ENCODE measurements at regions not wholly inside any gene's neighbourhood (a gene's known extent, or its start where the extent isn't known, plus 50 kb on each side); places are given as distances from the start of the nearest gene placed in this dataset.

DNA sequence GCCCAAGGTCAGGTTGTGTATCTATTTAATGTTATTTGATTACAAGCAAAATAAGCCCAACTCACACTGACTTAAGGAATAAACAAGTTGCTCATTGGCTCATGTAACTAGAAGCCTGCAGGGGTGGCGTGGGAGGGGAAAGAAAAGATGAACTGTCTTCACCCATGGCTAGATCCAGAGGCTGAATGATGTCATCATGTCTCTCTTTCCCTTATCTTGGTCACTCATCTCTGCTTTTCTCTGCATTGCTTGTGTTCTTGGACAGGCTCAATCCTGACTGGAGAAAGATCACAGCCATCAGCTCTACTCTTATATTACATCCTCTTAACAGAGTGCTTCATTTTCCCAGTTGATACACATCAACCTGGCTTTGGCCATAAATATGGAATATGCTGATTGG is 290.0 kb upstream of the DIAPH2 start:
- TF ChIP-seq, protein P1, sequence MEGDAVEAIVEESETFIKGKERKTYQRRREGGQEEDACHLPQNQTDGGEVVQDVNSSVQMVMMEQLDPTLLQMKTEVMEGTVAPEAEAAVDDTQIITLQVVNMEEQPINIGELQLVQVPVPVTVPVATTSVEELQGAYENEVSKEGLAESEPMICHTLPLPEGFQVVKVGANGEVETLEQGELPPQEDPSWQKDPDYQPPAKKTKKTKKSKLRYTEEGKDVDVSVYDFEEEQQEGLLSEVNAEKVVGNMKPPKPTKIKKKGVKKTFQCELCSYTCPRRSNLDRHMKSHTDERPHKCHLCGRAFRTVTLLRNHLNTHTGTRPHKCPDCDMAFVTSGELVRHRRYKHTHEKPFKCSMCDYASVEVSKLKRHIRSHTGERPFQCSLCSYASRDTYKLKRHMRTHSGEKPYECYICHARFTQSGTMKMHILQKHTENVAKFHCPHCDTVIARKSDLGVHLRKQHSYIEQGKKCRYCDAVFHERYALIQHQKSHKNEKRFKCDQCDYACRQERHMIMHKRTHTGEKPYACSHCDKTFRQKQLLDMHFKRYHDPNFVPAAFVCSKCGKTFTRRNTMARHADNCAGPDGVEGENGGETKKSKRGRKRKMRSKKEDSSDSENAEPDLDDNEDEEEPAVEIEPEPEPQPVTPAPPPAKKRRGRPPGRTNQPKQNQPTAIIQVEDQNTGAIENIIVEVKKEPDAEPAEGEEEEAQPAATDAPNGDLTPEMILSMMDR (optimal IDR thresholded peaks at IDR 0.05 in 1 of 3, IDR thresholded peaks at IDR 0.05 in 1 of 3, conservative IDR thresholded peaks at IDR 0.05 in 1 of 3; ENCODE audit: extremely low read depth in 1 of 3, insufficient read depth in 2 of 3, low read length in 3 of 3), result no peak
- no peak for TF ChIP-seq EZH2 (IDR thresholded peaks at IDR 0.05; ENCODE audit: low read length)

Measured in keratinocyte (primary cell).